NAMALWA (cell line): ENCODE measurements at regions not wholly inside any gene's neighbourhood (a gene's known extent, or its start where the extent isn't known, plus 50 kb on each side); places are given as distances from the start of the nearest gene placed in this dataset.
"Not testable (repeated sequence)": the region's sequence is repeated elsewhere in the genome, so short reads cannot be mapped to it uniquely, and the experiment has no call there.

Experiments
- DNase-seq: peaks from one replicate; pipeline ENCODE4 v3.0.0-alpha.2; 2015; ENCODE audit warnings: low spot score

- no peak for DNase-seq
These were observed 239.8 kb downstream of the RBM19 start for GRCh38 chr12:113726254-113726819.

GRCh38 chr12:113725557-113725876 is 240.6 kb downstream of the RBM19 start:
- DNase-seq, result no peak

GRCh38 chr12:113724794-113725556 is 241.2 kb downstream of the RBM19 start:
- DNase-seq, result no peak

- no peak for DNase-seq
These were observed 242.5 kb downstream of the RBM19 start for GRCh38 chr12:113723631-113724030.

GRCh38 chr12:113722747-113723146 is 243.4 kb downstream of the RBM19 start:
- DNase-seq, result no peak

GRCh38 chr12:113720629-113721028 is 245.5 kb downstream of the RBM19 start:
- no peak for DNase-seq

GRCh38 chr12:113719911-113720591 is 246.1 kb downstream of the RBM19 start:
- DNase-seq, result no peak

- DNase-seq, result no peak
These were observed 241.5 kb upstream of the LHX5 start for GRCh38 chr12:113713156-113713555.

GRCh38 chr12:113712481-113712880 is 240.8 kb upstream of the LHX5 start:
- no peak for DNase-seq

GRCh38 chr12:113710216-113710615 is 238.5 kb upstream of the LHX5 start:
- DNase-seq, result no peak

- no peak for DNase-seq
These were observed 237.8 kb upstream of the LHX5 start for GRCh38 chr12:113709456-113709855.

GRCh38 chr12:113702836-113703235 is 231.2 kb upstream of the LHX5 start:
- DNase-seq, result no peak

GRCh38 chr12:113702276-113702675 is 230.6 kb upstream of the LHX5 start:
- no peak for DNase-seq

- no peak for DNase-seq
These were observed 229.3 kb upstream of the LHX5 start for GRCh38 chr12:113700943-113701342.

- not testable (repeated sequence) for DNase-seq
These were observed 228.3 kb upstream of the LHX5 start for GRCh38 chr12:113699984-113700383.

- DNase-seq, result no peak
These were observed 226.8 kb upstream of the LHX5 start for GRCh38 chr12:113698510-113698858.

- DNase-seq, result no peak
These were observed 226.2 kb upstream of the LHX5 start for GRCh38 chr12:113697651-113698509.

- DNase-seq, result no peak
These were observed 225.4 kb upstream of the LHX5 start for GRCh38 chr12:113697104-113697503.

GRCh38 chr12:113693693-113694092 is 222.0 kb upstream of the LHX5 start:
- no peak for DNase-seq

GRCh38 chr12:113689047-113689610 is 217.5 kb upstream of the LHX5 start:
- no peak for DNase-seq

GRCh38 chr12:113688313-113688712 is 216.6 kb upstream of the LHX5 start:
- DNase-seq, result no peak
